ENCODE measurements at regions not wholly inside any gene's neighbourhood (a gene's known extent, or its start where the extent isn't known, plus 50 kb on each side); places are given as distances from the start of the nearest gene placed in this dataset.

DNA sequence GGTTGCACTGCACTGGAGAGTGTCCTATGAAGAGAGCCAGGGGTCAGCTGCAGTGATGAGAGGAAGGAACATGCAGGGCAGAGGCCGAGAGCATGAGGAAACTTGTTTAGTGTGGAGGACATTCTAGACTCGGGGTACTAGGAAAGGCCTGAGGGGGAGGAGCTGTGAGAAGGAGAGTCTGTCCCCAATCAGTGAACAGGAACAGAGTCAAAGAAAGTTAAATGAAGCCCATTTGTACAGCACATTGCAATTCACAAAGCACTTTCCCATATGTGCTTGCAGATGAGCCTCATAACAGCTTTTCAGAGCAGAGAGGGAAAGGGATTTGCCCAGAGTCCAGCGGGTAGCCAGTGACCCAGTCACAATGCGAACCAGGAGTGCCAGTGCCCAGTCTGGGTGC is 83.4 kb downstream of the NAV1 start:
- H3K27me3 ChIP-seq (ENCODE audit: control insufficient read depth, insufficient read depth, low read length) = peaks cover 2% of the 10 kb centered on the region
- no peaks in the 10 kb centered on the region for H3K36me3 ChIP-seq (ENCODE audit: control insufficient read depth, insufficient read depth, low read length)
- TF ChIP-seq, protein P1, sequence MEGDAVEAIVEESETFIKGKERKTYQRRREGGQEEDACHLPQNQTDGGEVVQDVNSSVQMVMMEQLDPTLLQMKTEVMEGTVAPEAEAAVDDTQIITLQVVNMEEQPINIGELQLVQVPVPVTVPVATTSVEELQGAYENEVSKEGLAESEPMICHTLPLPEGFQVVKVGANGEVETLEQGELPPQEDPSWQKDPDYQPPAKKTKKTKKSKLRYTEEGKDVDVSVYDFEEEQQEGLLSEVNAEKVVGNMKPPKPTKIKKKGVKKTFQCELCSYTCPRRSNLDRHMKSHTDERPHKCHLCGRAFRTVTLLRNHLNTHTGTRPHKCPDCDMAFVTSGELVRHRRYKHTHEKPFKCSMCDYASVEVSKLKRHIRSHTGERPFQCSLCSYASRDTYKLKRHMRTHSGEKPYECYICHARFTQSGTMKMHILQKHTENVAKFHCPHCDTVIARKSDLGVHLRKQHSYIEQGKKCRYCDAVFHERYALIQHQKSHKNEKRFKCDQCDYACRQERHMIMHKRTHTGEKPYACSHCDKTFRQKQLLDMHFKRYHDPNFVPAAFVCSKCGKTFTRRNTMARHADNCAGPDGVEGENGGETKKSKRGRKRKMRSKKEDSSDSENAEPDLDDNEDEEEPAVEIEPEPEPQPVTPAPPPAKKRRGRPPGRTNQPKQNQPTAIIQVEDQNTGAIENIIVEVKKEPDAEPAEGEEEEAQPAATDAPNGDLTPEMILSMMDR (IDR thresholded peaks at IDR 0.05; ENCODE audit: insufficient read depth, low read length, severe bottlenecking) = no peak
- DNase-seq (ENCODE audit: low read depth) (no peak), FAIRE-seq (peak; percentile 62)
- no peak overlapping the region for H3K4me3 ChIP-seq (ENCODE audit: low read depth, low read length)

DNA sequence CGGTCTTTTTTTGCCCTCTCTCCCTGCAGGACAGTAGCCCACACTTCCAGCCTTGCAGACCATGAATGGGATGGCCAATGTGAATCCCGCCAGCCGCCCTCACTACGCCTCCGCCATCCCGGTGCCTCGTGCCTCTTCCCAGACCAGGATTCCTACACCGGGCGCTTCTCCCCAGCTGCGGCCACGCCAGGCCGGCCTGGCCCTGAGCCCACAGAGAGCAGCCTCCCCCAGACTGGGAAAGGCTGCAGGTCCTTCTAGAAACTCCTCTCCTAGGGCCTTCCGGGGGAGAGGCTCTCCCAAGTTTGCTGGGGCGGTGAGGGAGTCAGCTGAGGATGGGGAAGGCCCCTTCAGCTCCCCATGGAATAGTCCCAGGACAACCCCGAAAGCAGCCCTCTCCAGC is 83.9 kb downstream of the NAV1 start:
- FAIRE-seq (no peak), DNase-seq (ENCODE audit: low read depth) (no peak)
- no peaks in the 10 kb centered on the region for H3K36me3 ChIP-seq (ENCODE audit: control insufficient read depth, insufficient read depth, low read length)
- H3K4me3 ChIP-seq (ENCODE audit: low read depth, low read length) = no peak overlapping the region
- TF ChIP-seq, protein P1 (IDR thresholded peaks at IDR 0.05; ENCODE audit: insufficient read depth, low read length, severe bottlenecking) = no peak
- peaks cover 2% of the 10 kb centered on the region for H3K27me3 ChIP-seq (ENCODE audit: control insufficient read depth, insufficient read depth, low read length)

DNA sequence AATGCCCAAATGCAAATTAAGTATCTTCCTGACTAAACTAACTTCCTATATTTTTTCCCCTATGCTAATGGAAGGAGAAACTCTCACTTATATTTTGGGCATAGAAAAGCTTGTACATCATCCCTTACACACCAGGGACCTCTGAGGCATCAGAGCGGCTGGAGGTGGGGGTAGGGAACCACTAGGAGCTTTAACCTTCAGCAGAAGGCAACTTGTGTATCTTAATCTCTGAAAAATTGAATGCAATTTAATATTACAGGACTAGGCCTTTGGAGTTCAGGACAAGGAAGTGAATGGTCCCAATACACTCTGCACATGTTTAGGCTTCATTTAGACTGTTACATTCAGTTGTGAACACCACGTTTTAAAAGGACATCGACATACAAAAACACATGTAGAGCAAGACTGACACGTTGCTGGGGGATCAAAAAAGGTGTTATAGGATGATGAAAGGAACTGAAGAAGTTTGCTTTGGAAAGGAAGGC is 85.9 kb downstream of the NAV1 start:
- Histone ChIP-seq H3K27me3 (ENCODE audit: control insufficient read depth, insufficient read depth, low read length) (peaks cover 2% of the 10 kb centered on the region), H3K4me3 (ENCODE audit: low read depth, low read length) (no peak overlapping the region), H3K36me3 (ENCODE audit: control insufficient read depth, insufficient read depth, low read length) (no peaks in the 10 kb centered on the region)
- DNase-seq (ENCODE audit: low read depth) = no peak
- FAIRE-seq = no peak
- TF ChIP-seq, protein P1 (IDR thresholded peaks at IDR 0.05; ENCODE audit: insufficient read depth, low read length, severe bottlenecking) = no peak

DNA sequence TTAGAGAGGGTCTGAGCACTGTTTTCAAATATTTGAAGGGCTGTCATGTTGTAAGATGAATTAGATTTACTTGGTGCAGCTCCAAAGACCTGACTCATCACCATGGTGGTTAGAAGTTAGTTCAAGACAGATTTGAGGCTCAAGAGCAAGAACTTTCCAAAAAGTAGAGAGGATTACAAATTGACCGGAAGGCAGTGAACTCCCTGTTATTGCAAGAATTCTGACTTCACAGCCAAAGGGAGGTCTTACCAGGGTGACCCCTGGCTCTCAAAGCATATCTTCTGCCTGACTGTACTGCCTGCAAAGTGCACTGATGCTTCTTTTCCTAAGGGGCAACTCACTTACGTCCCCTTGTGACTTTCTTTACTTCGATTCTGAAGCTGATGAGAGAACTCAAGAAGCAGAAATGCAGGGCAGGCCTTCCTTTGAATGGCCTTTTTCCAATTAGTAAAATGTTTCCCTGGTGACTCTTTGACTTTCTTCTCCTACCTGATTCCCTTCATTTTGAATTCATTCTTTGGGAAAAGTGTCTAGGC is 86.4 kb downstream of the NAV1 start:
- DNase-seq (ENCODE audit: low read depth) (no peak), FAIRE-seq (no peak)
- no peak overlapping the region for H3K4me3 ChIP-seq (ENCODE audit: low read depth, low read length)
- peaks cover 2% of the 10 kb centered on the region for H3K27me3 ChIP-seq (ENCODE audit: control insufficient read depth, insufficient read depth, low read length)
- TF ChIP-seq, protein P1 (IDR thresholded peaks at IDR 0.05; ENCODE audit: insufficient read depth, low read length, severe bottlenecking) = no peak
- no peaks in the 10 kb centered on the region for H3K36me3 ChIP-seq (ENCODE audit: control insufficient read depth, insufficient read depth, low read length)

DNA sequence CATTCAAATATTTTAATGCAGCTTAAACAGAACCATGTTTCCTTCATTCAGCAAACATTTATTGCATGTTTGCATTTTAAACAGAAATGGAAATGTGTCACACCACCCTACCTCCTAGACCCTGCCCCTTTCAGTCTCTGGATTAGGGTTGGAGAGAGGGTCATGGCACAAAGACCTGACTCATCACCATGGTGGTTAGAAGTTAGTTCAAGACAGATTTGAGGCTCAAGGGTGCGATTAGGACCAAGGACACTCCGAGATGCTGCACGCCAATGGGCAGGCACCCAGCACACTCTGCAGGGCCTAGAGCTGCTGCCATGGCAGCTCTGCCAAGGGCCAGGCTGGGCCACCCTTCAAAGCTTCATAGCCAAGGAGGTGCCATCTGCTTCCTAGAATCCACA is 86.9 kb downstream of the NAV1 start:
- H3K27me3 ChIP-seq (ENCODE audit: control insufficient read depth, insufficient read depth, low read length) = peaks cover 2% of the 10 kb centered on the region
- H3K36me3 ChIP-seq (ENCODE audit: control insufficient read depth, insufficient read depth, low read length) = no peaks in the 10 kb centered on the region
- H3K4me3 ChIP-seq (ENCODE audit: low read depth, low read length) = no peak overlapping the region
- DNase-seq (ENCODE audit: low read depth) (no peak), FAIRE-seq (no peak)
- TF ChIP-seq, protein P1 (IDR thresholded peaks at IDR 0.05; ENCODE audit: insufficient read depth, low read length, severe bottlenecking) = no peak

DNA sequence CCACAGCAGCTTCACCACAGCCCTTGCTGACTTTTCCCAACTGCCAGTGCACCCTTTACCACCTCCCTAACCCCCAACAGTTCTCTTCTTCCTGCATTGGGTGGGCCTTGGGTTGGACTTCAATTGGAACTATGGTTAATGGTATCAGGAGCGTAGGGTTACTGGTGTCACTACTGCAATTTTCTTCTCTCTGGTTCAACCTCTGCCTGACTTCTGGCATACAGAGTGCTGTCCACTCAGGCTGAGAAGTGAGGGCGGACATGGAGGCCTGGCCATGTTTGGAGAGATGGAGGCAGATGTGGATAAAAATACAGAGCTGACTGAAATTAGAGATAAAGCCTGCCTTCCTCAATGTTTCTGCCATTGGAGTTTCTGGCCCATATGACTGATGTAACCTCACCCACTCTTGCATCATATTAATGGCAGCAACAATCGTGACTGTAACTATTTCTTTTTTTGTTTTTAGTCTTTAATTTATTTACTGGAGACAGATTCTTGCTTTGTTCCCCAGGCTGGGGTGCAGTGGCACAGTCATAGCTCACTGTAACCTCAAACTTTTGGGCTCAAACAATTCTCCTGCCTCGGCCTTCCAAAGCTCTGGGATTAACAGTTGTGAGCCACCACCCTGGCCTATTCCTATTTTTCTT is 87.8 kb downstream of the NAV1 start:
- TF ChIP-seq, protein P1 (IDR thresholded peaks at IDR 0.05; ENCODE audit: insufficient read depth, low read length, severe bottlenecking) = no peak
- H3K36me3 ChIP-seq (ENCODE audit: control insufficient read depth, insufficient read depth, low read length) = no peaks in the 10 kb centered on the region
- no peak overlapping the region for H3K4me3 ChIP-seq (ENCODE audit: low read depth, low read length)
- peaks cover 2% of the 10 kb centered on the region for H3K27me3 ChIP-seq (ENCODE audit: control insufficient read depth, insufficient read depth, low read length)
- DNase-seq (ENCODE audit: low read depth) (no peak), FAIRE-seq (no peak)
